ENCODE measurements at regions not wholly inside any gene's neighbourhood (a gene's known extent, or its start where the extent isn't known, plus 50 kb on each side); places are given as distances from the start of the nearest gene placed in this dataset.

- TF ChIP-seq CTCF (conservative IDR thresholded peaks at IDR 0.05) (no peak), EZH2 (IDR thresholded peaks at IDR 0.05; ENCODE audit: low read depth) (no peak)
Measured at GRCh38 chr6:14927398-14927797, 318.5 kb upstream of the JARID2 start.
